A549 (cell line): ENCODE measurements at regions not wholly inside any gene's neighbourhood (a gene's known extent, or its start where the extent isn't known, plus 50 kb on each side); places are given as distances from the start of the nearest gene placed in this dataset.

Experiments
- ATAC-seq, 2 experiments: fragments of 200-7000 bp in 1 of 2; fragments of >200 bp in 1 of 2; cut with Nextera tagmentation in 1 of 2; cut with Tn5 transposase in 1 of 2; 3 replicates each; pipeline versions ENCODE4 v1.8.0 to v1.9.1; 2018 to 2020; ENCODE audit warnings: mild to moderate bottlenecking in 1 of 2, moderate library complexity in 1 of 2
- CTCF ChIA-PET: fragments of 300-600 bp; sonication (Branson Sonifier 250); formaldehyde crosslinking; extraction: SDS; loops from one replicate; lab custom pipeline; 2021; ENCODE audit warnings: antibody characterized with exemption, inconsistent platforms; lab: Yijun Ruan, JAX
- POLR2A ChIA-PET: fragments of 350-600 bp; formaldehyde crosslinking; extraction: SDS; loops from one replicate; lab custom pipeline; 2021; ENCODE audit warnings: antibody characterized with exemption, inconsistent platforms; lab: Yijun Ruan, JAX
- DNase-seq, 2 experiments: peaks; one replicate each; pipeline versions ENCODE4 v3.0.0 to v3.0.0-alpha.2; 2011 to 2016; ENCODE audit warnings: low read depth in 1 of 2, low spot score in 1 of 2
- FAIRE-seq: peaks from 2 replicates; lab custom pipeline; 2011; peaks lifted over from hg19 to GRCh38; lab: Jason Lieb, UNC
- H3K27ac ChIP-seq, 2 experiments: fragments of >200 bp; sonication (Bioruptor Twin); formaldehyde crosslinking; 3 replicates each; pipeline ENCODE4 v1.5.1; 2016 to 2017
- H3K4me1 ChIP-seq: fragments of >200 bp; sonication (Bioruptor Twin); formaldehyde crosslinking; 3 replicates; pipeline ENCODE4 v1.6.1; 2016
- H3K4me2 ChIP-seq: fragments of >200 bp; sonication (Bioruptor Twin); formaldehyde crosslinking; 3 replicates; pipeline ENCODE4 v1.6.1; 2016
- H3K4me3 ChIP-seq: fragments of >200 bp; sonication (Bioruptor Twin); formaldehyde crosslinking; 3 replicates; pipeline ENCODE4 v1.5.1; 2016
- H3K9me3 ChIP-seq: fragments of >200 bp; sonication (Bioruptor Twin); formaldehyde crosslinking; 3 replicates; pipeline ENCODE4 v1.6.1; 2016
- CBX2 ChIP-seq: fragments of 200-600 bp; sonication (generic); IDR thresholded peaks from 2 replicates; pipeline ENCODE4 v1.6.1; 2016; ENCODE audit warnings: low read depth, mild to moderate bottlenecking, borderline replicate concordance
- CEBPB ChIP-seq, 2 experiments: fragments of >200 bp in 1 of 2; sonication (Bioruptor Twin) in 1 of 2; formaldehyde crosslinking in 1 of 2; IDR thresholded peaks; 2 replicates each; pipeline ENCODE4 v1.6.1; 2012 to 2016
- EHF ChIP-seq: fragments of 250-450 bp; sonication (Bioruptor Pico); IDR thresholded peaks from 2 replicates; pipeline ENCODE4 v1.5.0; 2020; ENCODE audit warnings: mild to moderate bottlenecking
- FOSB ChIP-seq: fragments of 250-450 bp; sonication (Bioruptor Pico); IDR thresholded peaks from 2 replicates; pipeline ENCODE4 v1.5.0; 2020; ENCODE audit warnings: mild to moderate bottlenecking, moderate library complexity
- GATA3 ChIP-seq: IDR thresholded peaks from 2 replicates; pipeline ENCODE4 v1.6.1; 2012; ENCODE audit warnings: borderline replicate concordance
- HEYL ChIP-seq: fragments of 250-450 bp; sonication (Bioruptor Pico); IDR thresholded peaks from 2 replicates; pipeline ENCODE4 v1.8.0; 2021; ENCODE audit warnings: mild to moderate bottlenecking, moderate library complexity
- HOXA7 ChIP-seq: fragments of 250-450 bp; sonication (Bioruptor Pico); IDR thresholded peaks from 2 replicates; pipeline ENCODE4 v1.5.0; 2020; ENCODE audit warnings: mild to moderate bottlenecking, moderate library complexity
- HOXB5 ChIP-seq: fragments of 250-450 bp; sonication (Bioruptor Pico); IDR thresholded peaks from 2 replicates; pipeline ENCODE4 v1.5.0; 2020; ENCODE audit warnings: mild to moderate bottlenecking, moderate library complexity
- JUN ChIP-seq, 2 experiments: fragments of >200 bp; sonication (Bioruptor Twin); formaldehyde crosslinking; IDR thresholded peaks; 2 replicates in 1 of 2; 3 replicates in 1 of 2; pipeline ENCODE4 v1.6.1; 2016 to 2017
- KDM1A ChIP-seq: fragments of 200-600 bp; sonication (generic); IDR thresholded peaks from 2 replicates; pipeline ENCODE4 v1.6.1; 2016; ENCODE audit warnings: low read depth, mild to moderate bottlenecking
- NFE2L2 ChIP-seq: fragments of 150-350 bp; conservative IDR thresholded peaks from 2 replicates; pipeline ENCODE4 v1.6.1; 2014; ENCODE audit warnings: low read length
- POLR2AphosphoS2 ChIP-seq: conservative IDR thresholded peaks from 2 replicates; pipeline ENCODE4 v1.6.1; 2012; ENCODE audit warnings: low read length, improper control_type of control experiment, inconsistent platforms
- RAD21 ChIP-seq, 2 experiments: fragments of >200 bp in 1 of 2; sonication (Bioruptor Twin) in 1 of 2; formaldehyde crosslinking in 1 of 2; IDR thresholded peaks in 1 of 2; conservative IDR thresholded peaks in 1 of 2; 2 replicates in 1 of 2; 3 replicates in 1 of 2; pipeline ENCODE4 v1.6.1; 2012 to 2018; ENCODE audit warnings: inconsistent platforms in 1 of 2
- RFX5 ChIP-seq: fragments of 450-650 bp; IDR thresholded peaks from 2 replicates; pipeline ENCODE4 v1.7.1; 2014; ENCODE audit warnings: antibody characterized with exemption, mild to moderate bottlenecking, moderate library complexity
- SMC3 ChIP-seq: fragments of >200 bp; sonication (Bioruptor Twin); formaldehyde crosslinking; IDR thresholded peaks from 3 replicates; pipeline ENCODE4 v1.6.1; 2018; ENCODE audit warnings: inconsistent platforms
- TP53 ChIP-seq: fragments of 250-450 bp; sonication (Bioruptor Pico); IDR thresholded peaks from 2 replicates; pipeline ENCODE4 v1.5.0; 2021; ENCODE audit warnings: mild to moderate bottlenecking, moderate library complexity
- ZFP36 ChIP-seq: fragments of 450-650 bp; IDR thresholded peaks from 2 replicates; pipeline ENCODE4 v1.6.1; 2014; ENCODE audit warnings: borderline replicate concordance; ENCODE audit not compliant: partially characterized antibody
- ZNF302 ChIP-seq: fragments of 250-450 bp; sonication (Bioruptor Pico); IDR thresholded peaks from 2 replicates; pipeline ENCODE4 v1.9.0; 2021; ENCODE audit warnings: inconsistent platforms, mild to moderate bottlenecking, moderate library complexity
- ZSCAN20 ChIP-seq: fragments of 250-450 bp; sonication (Bioruptor Pico); IDR thresholded peaks from 2 replicates; pipeline ENCODE4 v1.8.0; 2022; ENCODE audit warnings: mild to moderate bottlenecking, moderate library complexity
- WGBS: methylation state at CpG from one replicate; pipeline ENCODE4 v1.1.6; 2017; ENCODE audit errors: missing lambda C conversion rate; 5-methylcytosine and 5-hydroxymethylcytosine counted together
- TF ChIP-seq, protein P1 (sequence below): IDR thresholded peaks from 2 replicates; pipeline ENCODE4 v1.6.1; 2012
- TF ChIP-seq, protein P2 (sequence below): fragments of >200 bp; sonication (Bioruptor Twin); formaldehyde crosslinking; IDR thresholded peaks from 2 replicates; pipeline ENCODE4 v1.6.1; 2016
- TF ChIP-seq, protein P3 (sequence below): fragments of 200-600 bp; sonication (generic); IDR thresholded peaks from 2 replicates; pipeline ENCODE4 v1.6.1; 2016; ENCODE audit warnings: antibody characterized with exemption, mild to moderate bottlenecking, moderate library complexity
- TF ChIP-seq, protein P4 (sequence below): fragments of >200 bp; sonication (Bioruptor Twin); formaldehyde crosslinking; IDR thresholded peaks from 3 replicates; pipeline ENCODE4 v1.6.1; 2016
- TF ChIP-seq, protein P5 (sequence below): fragments of >200 bp; sonication (Bioruptor Twin); formaldehyde crosslinking; IDR thresholded peaks from 3 replicates; pipeline ENCODE4 v1.5.1; 2016
- TF ChIP-seq, protein P6 (sequence below): IDR thresholded peaks from 2 replicates; pipeline ENCODE4 v1.6.1; 2012
- TF ChIP-seq, protein P7 (sequence below): fragments of 250-450 bp; sonication (Bioruptor Pico); IDR thresholded peaks from 2 replicates; pipeline ENCODE4 v1.5.0; 2020; ENCODE audit warnings: low read depth, mild to moderate bottlenecking, moderate library complexity

DNA sequence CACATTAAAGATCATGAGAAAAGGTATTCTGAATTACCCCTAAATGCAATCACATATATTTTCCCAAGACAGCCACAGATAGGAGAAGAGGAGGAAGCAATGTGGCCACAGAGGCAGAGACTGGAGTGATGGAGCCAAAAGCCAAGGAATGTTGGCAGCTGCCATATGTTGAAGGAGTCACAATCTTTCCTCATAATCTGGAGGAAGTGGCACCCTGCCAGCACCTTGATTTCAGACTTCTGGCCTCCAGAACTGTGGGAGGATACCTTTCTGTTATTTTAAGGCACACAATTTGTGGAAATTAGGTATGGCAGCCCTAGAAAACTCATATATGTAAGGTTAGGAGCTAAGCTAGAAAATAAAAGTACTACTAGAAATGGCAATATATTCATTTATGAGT is 139.9 kb upstream of the GAS1 start:
- H3K27ac ChIP-seq, result no peak overlapping the region
- no peak for DNase-seq
- no peak overlapping the region for H3K4me2 ChIP-seq
- POLR2A ChIA-PET, result no interaction called here
- no peak for FAIRE-seq
- ATAC-seq, result no peak
- CTCF ChIA-PET, result interaction anchor here (0.7 to 1.7 kb wide), 2 partner anchors 19 to 238 kb away, joined by 3 to 5 read pairs; no protein-coding TSS in a partner anchor
- H3K4me1 ChIP-seq, result no peaks in the 10 kb centered on the region
- H3K9me3 ChIP-seq, result no peaks in the 10 kb centered on the region
- TF ChIP-seq HOXA7 (CRISPR knock-in tag), result no peak
- TF ChIP-seq HOXB5 (CRISPR knock-in tag), result no peak
- no peak for TF ChIP-seq ZFP36
- TF ChIP-seq HEYL, result no peak
- TF ChIP-seq, protein P1, sequence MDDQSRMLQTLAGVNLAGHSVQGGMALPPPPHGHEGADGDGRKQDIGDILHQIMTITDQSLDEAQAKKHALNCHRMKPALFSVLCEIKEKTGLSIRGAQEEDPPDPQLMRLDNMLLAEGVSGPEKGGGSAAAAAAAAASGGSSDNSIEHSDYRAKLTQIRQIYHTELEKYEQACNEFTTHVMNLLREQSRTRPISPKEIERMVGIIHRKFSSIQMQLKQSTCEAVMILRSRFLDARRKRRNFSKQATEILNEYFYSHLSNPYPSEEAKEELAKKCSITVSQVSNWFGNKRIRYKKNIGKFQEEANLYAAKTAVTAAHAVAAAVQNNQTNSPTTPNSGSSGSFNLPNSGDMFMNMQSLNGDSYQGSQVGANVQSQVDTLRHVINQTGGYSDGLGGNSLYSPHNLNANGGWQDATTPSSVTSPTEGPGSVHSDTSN, result no peak
- no peak for TF ChIP-seq CBX2
- TF ChIP-seq, protein P2, sequence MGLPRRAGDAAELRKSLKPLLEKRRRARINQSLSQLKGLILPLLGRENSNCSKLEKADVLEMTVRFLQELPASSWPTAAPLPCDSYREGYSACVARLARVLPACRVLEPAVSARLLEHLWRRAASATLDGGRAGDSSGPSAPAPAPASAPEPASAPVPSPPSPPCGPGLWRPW, result no peak
- TF ChIP-seq ZNF302 (CRISPR knock-in tag), result no peak
- no peak for TF ChIP-seq CEBPB (IDR thresholded peaks at IDR 0.05)
- TF ChIP-seq SMC3, result no peak
- TF ChIP-seq TP53 (CRISPR knock-in tag), result no peak
- TF ChIP-seq FOSB (CRISPR knock-in tag), result no peak
- TF ChIP-seq, protein P3, sequence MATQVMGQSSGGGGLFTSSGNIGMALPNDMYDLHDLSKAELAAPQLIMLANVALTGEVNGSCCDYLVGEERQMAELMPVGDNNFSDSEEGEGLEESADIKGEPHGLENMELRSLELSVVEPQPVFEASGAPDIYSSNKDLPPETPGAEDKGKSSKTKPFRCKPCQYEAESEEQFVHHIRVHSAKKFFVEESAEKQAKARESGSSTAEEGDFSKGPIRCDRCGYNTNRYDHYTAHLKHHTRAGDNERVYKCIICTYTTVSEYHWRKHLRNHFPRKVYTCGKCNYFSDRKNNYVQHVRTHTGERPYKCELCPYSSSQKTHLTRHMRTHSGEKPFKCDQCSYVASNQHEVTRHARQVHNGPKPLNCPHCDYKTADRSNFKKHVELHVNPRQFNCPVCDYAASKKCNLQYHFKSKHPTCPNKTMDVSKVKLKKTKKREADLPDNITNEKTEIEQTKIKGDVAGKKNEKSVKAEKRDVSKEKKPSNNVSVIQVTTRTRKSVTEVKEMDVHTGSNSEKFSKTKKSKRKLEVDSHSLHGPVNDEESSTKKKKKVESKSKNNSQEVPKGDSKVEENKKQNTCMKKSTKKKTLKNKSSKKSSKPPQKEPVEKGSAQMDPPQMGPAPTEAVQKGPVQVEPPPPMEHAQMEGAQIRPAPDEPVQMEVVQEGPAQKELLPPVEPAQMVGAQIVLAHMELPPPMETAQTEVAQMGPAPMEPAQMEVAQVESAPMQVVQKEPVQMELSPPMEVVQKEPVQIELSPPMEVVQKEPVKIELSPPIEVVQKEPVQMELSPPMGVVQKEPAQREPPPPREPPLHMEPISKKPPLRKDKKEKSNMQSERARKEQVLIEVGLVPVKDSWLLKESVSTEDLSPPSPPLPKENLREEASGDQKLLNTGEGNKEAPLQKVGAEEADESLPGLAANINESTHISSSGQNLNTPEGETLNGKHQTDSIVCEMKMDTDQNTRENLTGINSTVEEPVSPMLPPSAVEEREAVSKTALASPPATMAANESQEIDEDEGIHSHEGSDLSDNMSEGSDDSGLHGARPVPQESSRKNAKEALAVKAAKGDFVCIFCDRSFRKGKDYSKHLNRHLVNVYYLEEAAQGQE, result no peak
- TF ChIP-seq GATA3, result no peak
- TF ChIP-seq, protein P4, sequence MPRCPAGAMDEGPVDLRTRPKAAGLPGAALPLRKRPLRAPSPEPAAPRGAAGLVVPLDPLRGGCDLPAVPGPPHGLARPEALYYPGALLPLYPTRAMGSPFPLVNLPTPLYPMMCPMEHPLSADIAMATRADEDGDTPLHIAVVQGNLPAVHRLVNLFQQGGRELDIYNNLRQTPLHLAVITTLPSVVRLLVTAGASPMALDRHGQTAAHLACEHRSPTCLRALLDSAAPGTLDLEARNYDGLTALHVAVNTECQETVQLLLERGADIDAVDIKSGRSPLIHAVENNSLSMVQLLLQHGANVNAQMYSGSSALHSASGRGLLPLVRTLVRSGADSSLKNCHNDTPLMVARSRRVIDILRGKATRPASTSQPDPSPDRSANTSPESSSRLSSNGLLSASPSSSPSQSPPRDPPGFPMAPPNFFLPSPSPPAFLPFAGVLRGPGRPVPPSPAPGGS, result no peak
- no peak for TF ChIP-seq POLR2AphosphoS2
- no peak for TF ChIP-seq ZSCAN20 (CRISPR knock-in tag)
- no peak for TF ChIP-seq EHF (CRISPR knock-in tag)
- TF ChIP-seq, protein P5, sequence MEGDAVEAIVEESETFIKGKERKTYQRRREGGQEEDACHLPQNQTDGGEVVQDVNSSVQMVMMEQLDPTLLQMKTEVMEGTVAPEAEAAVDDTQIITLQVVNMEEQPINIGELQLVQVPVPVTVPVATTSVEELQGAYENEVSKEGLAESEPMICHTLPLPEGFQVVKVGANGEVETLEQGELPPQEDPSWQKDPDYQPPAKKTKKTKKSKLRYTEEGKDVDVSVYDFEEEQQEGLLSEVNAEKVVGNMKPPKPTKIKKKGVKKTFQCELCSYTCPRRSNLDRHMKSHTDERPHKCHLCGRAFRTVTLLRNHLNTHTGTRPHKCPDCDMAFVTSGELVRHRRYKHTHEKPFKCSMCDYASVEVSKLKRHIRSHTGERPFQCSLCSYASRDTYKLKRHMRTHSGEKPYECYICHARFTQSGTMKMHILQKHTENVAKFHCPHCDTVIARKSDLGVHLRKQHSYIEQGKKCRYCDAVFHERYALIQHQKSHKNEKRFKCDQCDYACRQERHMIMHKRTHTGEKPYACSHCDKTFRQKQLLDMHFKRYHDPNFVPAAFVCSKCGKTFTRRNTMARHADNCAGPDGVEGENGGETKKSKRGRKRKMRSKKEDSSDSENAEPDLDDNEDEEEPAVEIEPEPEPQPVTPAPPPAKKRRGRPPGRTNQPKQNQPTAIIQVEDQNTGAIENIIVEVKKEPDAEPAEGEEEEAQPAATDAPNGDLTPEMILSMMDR, result no peak
- no peak for TF ChIP-seq JUN (IDR thresholded peaks at IDR 0.05)
- TF ChIP-seq, all 56 proteins: peak for 0
- H3K4me3 ChIP-seq, result no peak overlapping the region

DNA sequence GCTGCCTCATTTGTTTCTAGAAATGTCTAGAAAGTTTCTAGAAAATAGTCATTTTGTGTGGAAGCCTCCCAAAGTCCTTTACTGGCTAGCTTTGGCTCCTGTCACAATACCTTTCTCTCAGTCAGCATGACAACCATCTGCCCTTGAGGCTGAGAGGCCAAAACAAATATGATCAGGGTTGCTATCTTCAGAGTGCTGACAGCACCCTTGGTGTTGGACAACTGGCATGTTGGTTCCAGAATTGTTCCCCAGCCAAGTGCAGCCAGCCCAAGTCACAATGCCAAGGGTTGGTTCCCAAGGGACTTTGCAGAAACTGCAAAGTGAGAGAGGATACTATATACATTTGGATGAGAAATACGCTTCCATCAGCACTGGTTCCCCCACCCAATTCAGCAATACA is 140.9 kb upstream of the GAS1 start:
- H3K4me3 ChIP-seq, result no peak overlapping the region
- H3K9me3 ChIP-seq, result no peaks in the 10 kb centered on the region
- 0% methylated on average over 1 of the region's 1 CpG for WGBS
- H3K4me2 ChIP-seq, result no peak overlapping the region
- POLR2A ChIA-PET, result no interaction called here
- no peak for ATAC-seq
- CTCF ChIA-PET, result interaction anchor here (1.1 to 1.7 kb wide), 2 partner anchors 18 to 674 kb away, joined by 3 to 5 read pairs; no protein-coding TSS in a partner anchor
- DNase-seq, result no peak
- no peak overlapping the region for H3K27ac ChIP-seq
- no peaks in the 10 kb centered on the region for H3K4me1 ChIP-seq
- no peak for FAIRE-seq
- TF ChIP-seq, protein P6, sequence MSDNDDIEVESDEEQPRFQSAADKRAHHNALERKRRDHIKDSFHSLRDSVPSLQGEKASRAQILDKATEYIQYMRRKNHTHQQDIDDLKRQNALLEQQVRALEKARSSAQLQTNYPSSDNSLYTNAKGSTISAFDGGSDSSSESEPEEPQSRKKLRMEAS, result no peak
- TF ChIP-seq, protein P3, result no peak
- TF ChIP-seq NFE2L2, result no peak
- TF ChIP-seq RAD21 (conservative IDR thresholded peaks at IDR 0.05 in 1 of 2, IDR thresholded peaks at IDR 0.05 in 1 of 2), result no peak
- TF ChIP-seq KDM1A, result no peak
- TF ChIP-seq HOXB5 (CRISPR knock-in tag), result no peak
- TF ChIP-seq, protein P7, sequence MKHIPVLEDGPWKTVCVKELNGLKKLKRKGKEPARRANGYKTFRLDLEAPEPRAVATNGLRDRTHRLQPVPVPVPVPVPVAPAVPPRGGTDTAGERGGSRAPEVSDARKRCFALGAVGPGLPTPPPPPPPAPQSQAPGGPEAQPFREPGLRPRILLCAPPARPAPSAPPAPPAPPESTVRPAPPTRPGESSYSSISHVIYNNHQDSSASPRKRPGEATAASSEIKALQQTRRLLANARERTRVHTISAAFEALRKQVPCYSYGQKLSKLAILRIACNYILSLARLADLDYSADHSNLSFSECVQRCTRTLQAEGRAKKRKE, result no peak
- no peak for TF ChIP-seq RFX5
